ENCODE measurements at regions not wholly inside any gene's neighbourhood (a gene's known extent, or its start where the extent isn't known, plus 50 kb on each side); places are given as distances from the start of the nearest gene placed in this dataset.

GRCh38 chr7:21261627-21262594, 166.0 kb upstream of the SP4 start:
- peak; percentile 76 for TF ChIP-seq CTCF (conservative IDR thresholded peaks at IDR 0.05; ENCODE audit: low read length)
- TF ChIP-seq EZH2phosphoT487 (IDR thresholded peaks at IDR 0.05; ENCODE audit: borderline replicate concordance, low read depth, low read length) = no peak

Data from OCI-LY7 (cell line).